Fibroblast of mammary gland (primary cell): ENCODE measurements at regions not wholly inside any gene's neighbourhood (a gene's known extent, or its start where the extent isn't known, plus 50 kb on each side); places are given as distances from the start of the nearest gene placed in this dataset.
"Not testable (repeated sequence)": the region's sequence is repeated elsewhere in the genome, so short reads cannot be mapped to it uniquely, and the experiment has no call there.

Experiments used
- DNase-seq: peaks from one replicate; pipeline ENCODE4 v3.0.0-alpha.2; 2010; ENCODE audit warnings: low read depth
- H3K4me3 ChIP-seq: 2 replicates; pipeline ENCODE4 v1.5.1; 2011; ENCODE audit warnings: low read depth, mild to moderate bottlenecking, low read length, moderate library complexity; ENCODE audit not compliant: control insufficient read depth
- TF ChIP-seq, protein P1 (sequence below): conservative IDR thresholded peaks from 2 replicates; pipeline ENCODE4 v1.5.1; 2011; ENCODE audit warnings: low read depth, low read length, inconsistent platforms; ENCODE audit not compliant: control insufficient read depth, insufficient read depth

DNA sequence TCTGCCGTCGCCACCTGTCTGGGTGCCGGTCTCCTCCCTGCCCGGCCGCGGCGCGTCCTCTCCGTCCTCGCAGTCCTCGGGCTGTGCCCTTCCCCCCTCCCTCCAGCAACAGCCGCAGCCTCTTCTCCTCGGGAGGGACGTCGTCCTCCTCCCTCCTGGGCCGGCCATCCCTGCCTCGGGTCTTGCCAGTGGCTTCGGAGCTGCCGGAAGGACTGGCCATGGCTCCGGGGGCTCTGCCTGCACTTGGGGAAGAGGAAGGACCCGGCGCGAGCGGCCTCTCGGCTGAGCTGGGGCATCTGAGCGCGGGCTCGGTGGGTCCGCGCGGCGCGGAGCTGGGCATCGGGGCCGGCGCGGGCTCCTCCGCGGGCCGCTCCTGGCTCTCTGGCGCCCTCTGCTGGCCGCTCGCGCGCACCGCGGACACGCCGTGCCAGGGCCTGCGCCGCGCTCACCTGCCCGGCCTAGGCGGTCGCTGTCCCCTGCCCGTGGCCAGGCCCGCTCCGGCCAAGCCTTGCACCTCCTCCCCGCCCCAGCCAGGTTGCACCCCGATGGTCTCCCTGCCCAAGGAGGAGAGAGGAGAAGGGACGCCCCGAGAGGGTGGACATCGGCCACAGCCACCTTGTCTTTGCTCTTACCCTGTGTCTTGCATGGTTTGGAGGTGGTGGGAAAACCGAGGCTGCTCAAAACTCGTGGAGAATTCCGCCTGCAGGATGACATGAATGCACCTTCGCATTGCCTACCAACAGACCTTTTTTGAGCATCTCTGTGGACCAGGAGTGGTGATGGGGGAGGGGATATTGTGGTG lies 83.9 kb upstream of the FRG2C start:
- not testable (repeated sequence) for H3K4me3 ChIP-seq, DNase-seq

DNA sequence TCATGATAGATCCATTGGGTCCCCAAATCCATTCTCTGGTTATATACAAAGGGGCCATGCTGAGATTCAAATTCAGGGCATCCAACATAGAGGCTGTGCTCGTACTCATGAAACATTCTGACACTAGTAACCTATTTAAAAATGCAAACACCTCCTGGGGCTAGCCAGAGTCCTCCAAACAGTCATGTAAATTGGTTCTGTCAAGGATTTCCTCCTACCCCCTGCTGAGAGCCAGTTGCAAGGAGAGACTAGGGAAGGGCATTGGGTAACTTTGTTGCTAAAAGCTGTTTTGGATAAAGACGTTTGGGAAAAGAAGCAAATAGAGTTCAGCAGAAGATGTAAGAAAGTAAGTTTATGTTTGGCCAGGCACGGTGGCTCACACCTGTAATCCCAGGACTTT lies 81.6 kb upstream of the FRG2C start:
- not testable (repeated sequence) for DNase-seq

DNA sequence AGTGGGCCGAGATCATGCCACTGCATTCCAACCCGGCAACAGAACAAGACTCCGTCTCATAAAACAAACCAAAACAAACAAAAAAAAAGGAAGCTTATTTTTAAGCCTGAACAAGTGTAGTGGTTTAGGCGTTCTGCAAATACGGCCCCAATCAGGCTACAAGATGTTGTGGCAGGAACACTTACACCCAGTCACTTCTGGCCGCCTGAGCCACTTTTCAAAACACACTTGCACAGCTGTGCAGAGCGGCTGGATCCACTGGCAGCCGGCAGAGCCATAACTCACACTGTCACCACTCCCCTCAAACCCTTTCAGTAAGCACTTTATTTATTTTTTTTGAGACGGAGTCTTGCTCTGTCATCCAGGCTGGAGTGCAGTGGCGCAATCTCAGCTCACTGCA lies 81.0 kb upstream of the FRG2C start:
- DNase-seq, H3K4me3 ChIP-seq: not testable (repeated sequence)

More for the DNA sequence above, 81.6 kb upstream of the FRG2C start:
- not testable (repeated sequence) for H3K4me3 ChIP-seq

DNA sequence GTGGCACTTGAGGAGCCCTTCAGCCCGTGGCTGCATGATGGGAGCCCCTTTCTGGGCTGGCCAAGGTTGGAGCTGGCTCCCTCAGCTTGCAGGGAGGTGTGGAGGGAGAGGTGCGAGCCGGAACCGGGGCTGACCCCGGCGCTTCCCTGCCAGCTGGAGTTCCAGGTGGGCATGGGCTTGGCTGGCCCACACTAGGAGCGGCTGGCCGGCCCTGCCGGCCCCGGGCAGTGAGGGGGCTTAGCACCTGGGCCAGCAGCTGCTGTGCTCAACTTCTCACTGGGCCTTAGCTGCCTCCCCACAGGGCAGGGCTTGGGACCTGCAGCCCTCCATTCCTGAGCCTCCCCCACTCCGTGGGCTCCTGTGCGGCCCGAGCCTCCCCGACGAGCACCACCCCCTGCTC lies 76.4 kb upstream of the FRG2C start:
- DNase-seq, H3K4me3 ChIP-seq: not testable (repeated sequence)

DNA sequence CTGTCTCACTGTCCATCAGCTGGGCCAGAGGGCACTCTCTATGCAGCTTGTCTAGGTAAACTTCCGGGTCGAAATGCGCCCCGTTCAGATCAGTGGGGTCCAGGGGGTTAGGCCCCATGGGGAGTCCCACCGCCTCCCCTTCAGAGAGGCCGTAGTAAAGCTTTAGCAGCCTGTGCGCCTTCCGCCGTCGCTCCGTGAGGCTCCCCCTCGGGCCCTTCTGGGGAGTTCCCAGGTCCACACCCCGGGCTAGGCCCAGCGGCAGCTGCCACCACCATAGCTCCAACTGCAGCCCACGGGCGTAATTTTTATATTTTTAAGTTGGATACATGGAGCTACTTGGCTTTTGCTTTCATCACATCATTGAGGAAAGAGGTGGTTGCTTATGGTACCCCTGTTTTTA lies 73.7 kb upstream of the FRG2C start:
- not testable (repeated sequence) for H3K4me3 ChIP-seq, DNase-seq

DNA sequence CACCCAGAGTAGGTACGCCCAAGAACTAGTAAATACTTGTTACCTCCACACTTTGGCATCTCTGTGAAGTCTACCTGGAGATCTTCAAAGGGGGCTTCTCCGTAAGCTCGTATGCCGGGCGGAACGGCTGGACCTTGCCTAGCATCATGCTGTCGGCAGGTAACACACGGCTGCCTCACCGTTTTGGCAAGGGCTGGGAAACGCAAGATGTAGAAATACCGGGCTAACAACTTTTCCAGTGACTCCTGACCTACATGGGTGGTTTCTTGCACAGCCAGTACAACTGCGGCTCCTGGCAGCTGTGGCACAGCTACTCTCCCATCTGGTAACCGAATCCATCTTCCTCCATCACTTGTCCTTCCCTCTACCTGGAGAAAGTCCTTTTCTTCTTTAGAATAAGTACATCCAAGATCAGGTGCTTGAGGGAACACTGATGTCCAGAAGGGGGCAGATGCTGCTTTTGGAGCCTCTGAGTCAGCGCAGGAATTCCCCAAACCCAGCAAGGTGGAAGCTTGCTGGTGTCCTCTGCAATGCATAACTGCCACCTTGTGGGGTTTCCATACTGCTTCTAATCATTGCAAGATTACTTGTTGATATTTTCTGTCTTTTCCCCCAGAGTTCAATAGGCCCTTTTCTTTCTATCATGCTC lies 59.7 kb upstream of the FRG2C start:
- not testable (repeated sequence) for H3K4me3 ChIP-seq
- DNase-seq = peak; percentile 3

DNA sequence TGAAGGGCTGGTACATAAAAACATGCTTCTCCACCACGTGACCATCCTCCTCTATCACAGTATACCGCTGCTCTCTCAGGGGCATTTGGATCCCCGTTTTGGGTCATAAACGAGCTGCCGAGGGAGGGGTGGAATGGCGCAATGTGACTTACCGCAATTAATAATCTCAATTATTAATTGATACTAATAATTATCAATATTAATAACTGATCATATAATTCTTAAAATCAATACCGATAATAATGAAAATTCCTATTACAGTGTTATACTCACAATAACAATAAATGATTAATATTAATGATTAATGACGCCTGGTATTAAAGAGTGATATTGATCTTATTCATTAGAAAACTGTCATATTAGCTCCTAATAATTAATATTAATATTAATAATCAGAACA lies 56.1 kb upstream of the FRG2C start:
- not testable (repeated sequence) for H3K4me3 ChIP-seq, DNase-seq

DNA sequence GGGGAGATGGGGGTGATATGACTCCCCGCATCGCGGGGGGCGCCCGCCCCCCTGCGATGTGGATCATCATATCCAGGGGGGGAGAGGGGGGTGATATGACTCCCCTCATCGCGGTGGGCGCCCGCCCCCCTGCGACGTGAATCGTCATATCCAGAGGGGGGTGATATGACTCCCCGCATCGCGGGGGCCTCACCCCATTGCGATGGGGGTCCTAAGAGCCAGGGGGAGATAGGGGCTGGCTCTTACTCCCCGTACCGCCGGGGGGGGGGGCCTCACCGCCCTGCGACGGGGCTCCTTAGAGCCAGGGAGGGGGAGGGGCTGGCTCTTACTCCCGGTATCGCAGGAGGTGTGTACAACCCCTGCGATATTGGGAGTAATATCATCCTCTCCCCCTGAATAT lies 54.5 kb upstream of the FRG2C start:
- not testable (repeated sequence) for DNase-seq, H3K4me3 ChIP-seq

DNA sequence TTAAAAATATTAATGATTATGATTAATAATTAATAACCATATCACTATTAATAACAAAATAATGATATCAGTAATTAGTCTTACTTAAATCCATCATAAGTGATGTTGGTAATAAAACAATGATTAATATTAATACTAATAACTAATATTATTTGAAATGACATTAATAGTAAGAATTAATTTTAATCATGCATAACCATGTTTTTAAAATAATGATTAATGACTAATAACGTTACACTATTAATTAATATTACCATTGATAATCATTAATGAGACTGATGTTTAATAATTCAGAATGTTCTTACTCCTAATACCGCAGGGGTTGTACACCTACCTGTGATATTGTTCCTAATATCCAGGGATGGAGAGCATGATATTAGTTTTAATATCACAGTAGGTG lies 53.4 kb upstream of the FRG2C start:
- DNase-seq = no peak
- no peak overlapping the region for H3K4me3 ChIP-seq
- TF ChIP-seq, protein P1, sequence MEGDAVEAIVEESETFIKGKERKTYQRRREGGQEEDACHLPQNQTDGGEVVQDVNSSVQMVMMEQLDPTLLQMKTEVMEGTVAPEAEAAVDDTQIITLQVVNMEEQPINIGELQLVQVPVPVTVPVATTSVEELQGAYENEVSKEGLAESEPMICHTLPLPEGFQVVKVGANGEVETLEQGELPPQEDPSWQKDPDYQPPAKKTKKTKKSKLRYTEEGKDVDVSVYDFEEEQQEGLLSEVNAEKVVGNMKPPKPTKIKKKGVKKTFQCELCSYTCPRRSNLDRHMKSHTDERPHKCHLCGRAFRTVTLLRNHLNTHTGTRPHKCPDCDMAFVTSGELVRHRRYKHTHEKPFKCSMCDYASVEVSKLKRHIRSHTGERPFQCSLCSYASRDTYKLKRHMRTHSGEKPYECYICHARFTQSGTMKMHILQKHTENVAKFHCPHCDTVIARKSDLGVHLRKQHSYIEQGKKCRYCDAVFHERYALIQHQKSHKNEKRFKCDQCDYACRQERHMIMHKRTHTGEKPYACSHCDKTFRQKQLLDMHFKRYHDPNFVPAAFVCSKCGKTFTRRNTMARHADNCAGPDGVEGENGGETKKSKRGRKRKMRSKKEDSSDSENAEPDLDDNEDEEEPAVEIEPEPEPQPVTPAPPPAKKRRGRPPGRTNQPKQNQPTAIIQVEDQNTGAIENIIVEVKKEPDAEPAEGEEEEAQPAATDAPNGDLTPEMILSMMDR = no peak

DNA sequence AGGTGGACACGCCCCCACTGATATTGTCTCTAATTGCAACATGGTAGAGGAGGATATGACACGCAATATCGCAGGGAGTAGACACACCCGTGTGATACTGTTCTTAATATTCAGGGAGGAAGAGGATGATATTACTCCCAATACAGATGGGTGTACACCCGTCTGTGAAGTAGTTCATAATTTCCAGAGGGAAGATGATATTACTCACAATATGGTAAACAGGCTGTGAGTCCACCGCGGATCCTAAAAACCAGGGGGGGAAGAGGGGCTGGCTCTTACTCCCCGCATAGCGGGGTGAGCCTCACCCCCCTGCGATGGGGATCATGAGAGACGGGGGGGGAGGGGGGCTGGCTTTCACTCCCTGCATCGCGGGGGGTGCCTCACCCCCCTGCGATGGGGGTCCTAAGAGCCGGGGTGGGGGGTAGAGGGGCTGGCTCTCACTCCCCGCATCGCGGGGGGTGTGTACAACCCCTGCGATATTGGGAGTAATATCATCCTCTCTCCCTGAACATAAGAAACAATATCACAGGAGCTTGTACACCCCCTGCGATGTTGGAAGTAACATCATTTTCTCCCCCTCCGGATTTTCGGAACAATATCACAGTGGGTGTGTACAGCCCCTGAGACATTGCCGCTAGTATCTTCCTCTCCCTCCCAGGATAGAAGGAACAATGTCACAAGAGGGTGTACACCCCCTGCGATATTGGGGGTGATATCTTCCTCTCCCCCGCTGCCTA lies 52.2 kb upstream of the FRG2C start:
- not testable (repeated sequence) for DNase-seq, H3K4me3 ChIP-seq
